ENCODE measurements at regions not wholly inside any gene's neighbourhood (a gene's known extent, or its start where the extent isn't known, plus 50 kb on each side); places are given as distances from the start of the nearest gene placed in this dataset.
A peak's percentile ranks its signal among the peaks of the same experiment; 100 is the strongest.

- POLR2A ChIA-PET (ENCODE audit: unreplicated experiment) = no interaction called here
- BruUV-seq (replicated peaks) = no TSS peak
Measured at GRCh38 chr3:182268711-182269110, 524.6 kb upstream of the ATP11B start.

GRCh38 chr3:182276512-182276911 lies 516.8 kb upstream of the ATP11B start:
- no peaks in the 10 kb centered on the region for H4K20me1 ChIP-seq (ENCODE audit: insufficient read depth)
- no peaks in the 10 kb centered on the region for H3K27me3 ChIP-seq (ENCODE audit: insufficient read depth, low read depth)
- H3K4me2 ChIP-seq = no peak overlapping the region
- no peaks in the 10 kb centered on the region for H3F3A ChIP-seq (ENCODE audit: insufficient read depth, low read depth)
- ChIA-PET CTCF (no interaction called here), POLR2A (ENCODE audit: unreplicated experiment) (no interaction called here)
- no TSS peak for BruUV-seq (replicated peaks)
- TF ChIP-seq EZH2 (IDR thresholded peaks at IDR 0.05; ENCODE audit: low read depth) (no peak), CTCF (conservative IDR thresholded peaks at IDR 0.05) (no peak)
- no peak overlapping the region for H2AFZ ChIP-seq
- no peaks in the 10 kb centered on the region for H3K9me2 ChIP-seq (ENCODE audit: insufficient read depth)
- H3K9me3 ChIP-seq (ENCODE audit: insufficient read depth, low read depth) = no peaks in the 10 kb centered on the region
- no peak overlapping the region for H3K27ac ChIP-seq
- no peaks in the 10 kb centered on the region for H3K4me1 ChIP-seq (replicated peaks; ENCODE audit: insufficient read depth)
- no peak overlapping the region for H3K4me3 ChIP-seq
- no peaks in the 10 kb centered on the region for H3K36me3 ChIP-seq (ENCODE audit: low read depth)
- no peaks in the 10 kb centered on the region for H3K79me2 ChIP-seq (ENCODE audit: low read depth)
- DNase-seq = no peak
- intact Hi-C loops (cut with micrococcal nuclease; ENCODE audit: unreplicated experiment) = loop anchor here (5.0 kb wide), 1 partner anchor 341 kb away; no protein-coding TSS in a partner anchor

More at GRCh38 chr3:182268711-182269110, 524.6 kb upstream of the ATP11B start:
- Histone ChIP-seq H3K79me2 (ENCODE audit: low read depth) (no peaks in the 10 kb centered on the region), H3K27me3 (ENCODE audit: insufficient read depth, low read depth) (no peaks in the 10 kb centered on the region), H3K4me3 (no peak overlapping the region), H4K20me1 (ENCODE audit: insufficient read depth) (no peaks in the 10 kb centered on the region), H3K9me3 (ENCODE audit: insufficient read depth, low read depth) (no peaks in the 10 kb centered on the region), H3F3A (ENCODE audit: insufficient read depth, low read depth) (no peaks in the 10 kb centered on the region), H3K4me2 (no peak overlapping the region), H3K27ac (no peak overlapping the region), H3K9me2 (ENCODE audit: insufficient read depth) (peaks cover 8% of the 10 kb centered on the region; the same call in 1 of the 2 replicates), H2AFZ (no peak overlapping the region), H3K36me3 (ENCODE audit: low read depth) (no peaks in the 10 kb centered on the region), H3K4me1 (replicated peaks; ENCODE audit: insufficient read depth) (no peaks in the 10 kb centered on the region)
- DNase-seq = peak in 1 of 2 experiments; percentile 33
- CTCF ChIA-PET = no interaction called here
- TF ChIP-seq CTCF (conservative IDR thresholded peaks at IDR 0.05) = no peak
- TF ChIP-seq EZH2 (IDR thresholded peaks at IDR 0.05; ENCODE audit: low read depth) = no peak
- intact Hi-C loops (cut with micrococcal nuclease; ENCODE audit: unreplicated experiment) = no loop called here

- intact Hi-C loops (cut with micrococcal nuclease; ENCODE audit: unreplicated experiment) = loop anchor here (10.0 kb wide), 1 partner anchor 200 kb away; no protein-coding TSS in a partner anchor
- Histone ChIP-seq H3K4me2 (peak overlapping the region; percentile 59), H3K4me1 (replicated peaks; ENCODE audit: insufficient read depth) (peaks cover 18% of the 10 kb centered on the region), H4K20me1 (ENCODE audit: insufficient read depth) (no peaks in the 10 kb centered on the region), H3K9me3 (ENCODE audit: insufficient read depth, low read depth) (no peaks in the 10 kb centered on the region), H3K27me3 (ENCODE audit: insufficient read depth, low read depth) (no peaks in the 10 kb centered on the region), H3K79me2 (ENCODE audit: low read depth) (no peaks in the 10 kb centered on the region), H3F3A (ENCODE audit: insufficient read depth, low read depth) (peaks cover 7% of the 10 kb centered on the region; the same call in 1 of the 2 replicates), H3K36me3 (ENCODE audit: low read depth) (no peaks in the 10 kb centered on the region), H3K27ac (peak overlapping the region; percentile 44), H3K4me3 (peak overlapping the region; percentile 6; the same call in 1 of the 2 replicates), H3K9me2 (ENCODE audit: insufficient read depth) (peaks cover 5% of the 10 kb centered on the region; the same call in 1 of the 2 replicates), H2AFZ (peak overlapping the region; percentile 78)
- ChIA-PET CTCF (no interaction called here), POLR2A (ENCODE audit: unreplicated experiment) (no interaction called here)
- DNase-seq = peak; percentile 46 to 77
- TF ChIP-seq EZH2 (IDR thresholded peaks at IDR 0.05; ENCODE audit: low read depth) = no peak
- TF ChIP-seq CTCF (conservative IDR thresholded peaks at IDR 0.05) = no peak
- no TSS peak for BruUV-seq (replicated peaks)
Measured at GRCh38 chr3:182284793-182285192, 508.5 kb upstream of the ATP11B start.

Measured in PC-9 (cell line).